Fibroblast of lung (primary cell): ENCODE measurements at regions not wholly inside any gene's neighbourhood (a gene's known extent, or its start where the extent isn't known, plus 50 kb on each side); places are given as distances from the start of the nearest gene placed in this dataset.

Experiments used
- CTCF ChIP-seq, 2 donors: IDR thresholded peaks in 1 of 2; conservative IDR thresholded peaks in 1 of 2; 1 replicate in 1 of 2; 2 replicates in 1 of 2; pipeline ENCODE4 v1.5.1; 2011 to 2012; ENCODE audit warnings: low read length in 2 of 2, control low read depth in 1 of 2, inconsistent platforms in 1 of 2, low read depth in 1 of 2, mild to moderate bottlenecking in 1 of 2
- EZH2 ChIP-seq: IDR thresholded peaks from 2 replicates; pipeline ENCODE4 v1.5.1; 2012; ENCODE audit warnings: low read length, control low read depth, mild to moderate bottlenecking; ENCODE audit errors: missing control alignments

- TF ChIP-seq EZH2 (no peak), CTCF (conservative IDR thresholded peaks at IDR 0.05 in 1 of 2, IDR thresholded peaks at IDR 0.05 in 1 of 2; ENCODE audit: low read depth in 1 of 2, low read length in 2 of 2) (no peak)
Measured at GRCh38 chr16:64543441-64543840, 578.4 kb downstream of the CDH11 start.
